ENCODE measurements at regions not wholly inside any gene's neighbourhood (a gene's known extent, or its start where the extent isn't known, plus 50 kb on each side); places are given as distances from the start of the nearest gene placed in this dataset.

DNA sequence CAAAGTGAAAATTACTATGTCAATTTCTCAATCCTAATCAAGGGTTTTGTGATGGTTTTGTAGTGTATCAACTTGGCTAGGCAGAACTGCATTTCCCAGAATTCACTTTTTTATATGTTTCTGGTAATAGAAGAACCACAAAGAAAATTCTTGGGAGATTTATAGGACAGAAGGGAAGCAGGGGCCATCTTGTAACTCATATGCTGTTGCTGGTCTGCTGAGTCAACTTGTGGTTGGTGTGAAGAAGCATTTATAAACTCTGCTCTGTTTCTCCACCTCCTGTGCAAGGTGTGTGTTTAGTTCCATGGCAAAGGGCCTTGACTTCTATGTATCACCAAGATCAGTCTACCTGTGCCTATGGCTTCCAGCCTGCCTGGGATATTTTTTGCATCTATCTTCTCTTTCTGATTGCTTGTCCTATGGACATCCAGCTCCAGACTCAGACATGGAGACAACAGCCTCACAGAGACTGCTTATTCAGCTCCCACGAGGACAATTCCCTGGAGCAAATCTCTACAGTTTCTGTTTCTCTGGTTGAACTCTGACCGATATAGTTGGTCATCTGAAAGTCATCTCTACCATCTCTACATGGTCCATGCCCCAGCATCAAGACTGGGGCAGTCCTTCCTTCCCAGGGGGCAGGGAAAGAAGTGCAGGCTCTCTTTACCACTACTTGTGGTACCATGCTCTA is 364.3 kb upstream of the DDHD1 start:
- DNase-seq (ENCODE audit: low spot score) = no peak

DNA sequence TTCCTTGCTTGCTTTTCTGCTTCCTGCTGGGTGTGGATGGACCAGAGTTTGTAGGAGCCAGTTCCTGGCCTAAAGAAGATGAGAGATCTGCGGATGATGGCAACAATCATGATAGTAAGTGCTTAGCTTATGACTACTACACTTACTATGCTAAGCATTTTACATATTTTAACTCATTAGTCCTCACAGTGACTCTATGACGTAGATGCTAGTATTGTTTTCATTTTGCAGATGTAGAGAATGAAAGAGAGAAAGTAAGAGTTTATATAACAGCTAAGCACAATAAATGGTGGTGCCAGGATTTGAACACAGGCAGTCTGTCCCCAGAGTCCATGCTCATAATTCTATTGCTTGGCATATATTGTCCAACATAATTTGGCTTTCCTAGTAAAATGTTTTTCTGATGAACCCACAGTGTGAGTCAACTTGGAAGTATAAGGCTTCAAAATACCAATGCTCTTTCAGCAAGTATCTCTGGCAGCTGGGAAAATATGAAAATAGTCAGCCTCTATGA is 363.2 kb upstream of the DDHD1 start:
- no peak for DNase-seq (ENCODE audit: low spot score)

DNA sequence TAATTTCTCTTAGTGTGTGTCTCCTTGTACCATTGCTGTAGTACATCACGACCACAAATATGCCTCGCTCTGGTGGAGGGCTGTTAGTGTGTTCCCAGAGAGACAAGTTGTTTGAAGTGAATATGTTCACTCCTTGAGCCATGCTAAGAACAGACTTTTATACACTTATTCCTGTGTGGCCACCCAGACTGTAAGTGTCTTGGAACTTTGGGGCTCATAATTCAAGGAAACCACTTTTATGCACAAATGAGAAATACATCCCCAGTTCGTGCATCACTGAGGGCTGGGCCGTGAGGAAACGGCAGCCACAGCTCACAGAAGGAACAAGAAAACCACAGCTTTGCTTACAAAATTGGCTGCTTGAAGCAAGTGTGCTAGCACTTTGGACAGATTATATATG is 362.2 kb upstream of the DDHD1 start:
- DNase-seq (ENCODE audit: low spot score) = no peak

DNA sequence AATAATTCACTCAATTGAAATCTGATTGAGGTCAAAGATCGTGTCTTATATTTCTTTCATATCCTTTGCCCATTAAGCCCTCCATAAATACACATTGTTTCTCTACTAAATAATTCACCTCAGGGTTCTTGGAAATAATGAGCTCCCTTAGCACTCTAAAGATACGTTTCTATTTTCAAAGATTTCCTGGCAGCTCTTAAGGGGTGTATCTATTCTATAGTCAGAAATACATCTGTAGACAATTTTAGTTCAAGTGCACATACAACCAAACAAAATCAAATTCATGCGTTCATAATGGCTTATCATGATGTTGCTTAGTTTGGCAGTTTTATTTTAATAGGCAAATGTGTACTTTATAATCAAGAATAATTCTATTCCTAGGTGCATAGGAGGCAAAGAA is 361.1 kb upstream of the DDHD1 start:
- DNase-seq (ENCODE audit: low spot score) = no peak

DNA sequence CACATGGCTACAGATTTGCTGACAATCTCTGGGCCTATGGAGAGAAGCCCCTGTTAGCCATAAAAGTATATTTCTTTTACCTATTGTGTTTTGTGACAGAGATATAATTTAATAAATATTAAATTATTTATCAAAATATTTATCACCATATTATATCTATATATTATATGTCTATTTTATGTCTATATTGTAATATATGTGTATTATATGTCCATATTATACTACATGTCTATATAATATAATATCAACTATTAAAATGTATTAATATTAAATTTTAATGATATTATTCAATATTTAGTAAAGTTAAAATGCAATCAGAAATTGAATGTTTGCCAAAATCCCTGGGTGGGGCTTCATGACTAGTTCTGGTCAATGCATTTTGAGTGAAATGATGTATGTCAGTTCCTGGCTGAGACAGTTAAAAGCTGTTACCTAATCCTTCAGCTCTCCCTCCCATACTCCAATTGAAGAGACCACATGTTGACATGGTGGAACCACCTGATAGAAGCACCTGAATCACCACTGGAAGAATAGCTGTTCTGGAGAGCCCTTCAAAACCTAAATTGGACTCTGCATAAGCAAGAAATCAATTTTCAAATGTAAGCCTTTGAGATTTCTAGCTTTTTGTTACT is 357.3 kb upstream of the DDHD1 start:
- DNase-seq (ENCODE audit: low spot score) = no peak

DNA sequence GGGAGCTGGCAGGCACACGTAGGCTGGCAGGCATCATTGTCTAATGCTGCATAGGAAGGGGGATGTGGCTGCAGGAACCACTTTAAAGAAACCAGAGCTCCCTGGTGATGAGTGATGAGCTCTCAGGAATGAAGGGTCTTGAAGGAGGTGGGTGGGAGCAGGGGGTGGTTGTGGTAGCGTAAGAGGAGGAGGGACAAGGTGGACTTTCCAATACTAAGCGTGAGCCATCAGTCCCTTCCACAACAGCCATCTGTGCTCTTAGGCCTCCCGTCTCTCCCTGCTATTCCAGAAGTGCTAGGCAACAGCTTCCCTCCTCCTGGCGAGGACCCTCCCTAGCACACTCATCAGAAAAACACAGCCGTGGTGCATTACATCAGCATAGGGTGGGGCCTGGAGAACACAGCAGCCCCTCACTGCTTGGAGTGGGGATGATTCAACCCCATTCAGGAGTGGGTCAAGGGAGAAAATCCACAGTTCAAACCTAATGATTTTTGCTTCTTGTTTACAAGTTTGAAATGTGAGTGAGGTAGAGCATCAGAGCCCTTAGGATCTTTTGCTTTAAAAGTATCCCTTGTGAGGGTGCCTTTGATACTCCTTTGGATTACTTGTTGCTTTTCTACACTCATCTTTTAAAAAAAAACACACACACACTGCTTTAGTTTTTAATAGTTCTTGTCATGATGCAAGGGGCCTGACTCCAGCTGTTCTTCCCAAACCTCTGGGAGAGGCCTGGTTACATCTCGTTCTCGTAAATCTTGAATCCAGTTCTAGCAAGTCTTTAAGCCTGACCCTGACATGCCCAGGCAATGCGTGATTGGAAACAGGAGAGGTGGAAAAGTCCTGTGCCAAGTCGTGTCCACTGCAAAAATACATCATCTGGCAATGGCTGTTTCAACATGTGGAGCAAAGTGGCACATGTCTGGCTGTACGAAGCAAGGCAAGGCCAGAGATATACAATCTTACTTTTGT is 356.4 kb upstream of the DDHD1 start:
- DNase-seq (ENCODE audit: low spot score) = no peak

DNA sequence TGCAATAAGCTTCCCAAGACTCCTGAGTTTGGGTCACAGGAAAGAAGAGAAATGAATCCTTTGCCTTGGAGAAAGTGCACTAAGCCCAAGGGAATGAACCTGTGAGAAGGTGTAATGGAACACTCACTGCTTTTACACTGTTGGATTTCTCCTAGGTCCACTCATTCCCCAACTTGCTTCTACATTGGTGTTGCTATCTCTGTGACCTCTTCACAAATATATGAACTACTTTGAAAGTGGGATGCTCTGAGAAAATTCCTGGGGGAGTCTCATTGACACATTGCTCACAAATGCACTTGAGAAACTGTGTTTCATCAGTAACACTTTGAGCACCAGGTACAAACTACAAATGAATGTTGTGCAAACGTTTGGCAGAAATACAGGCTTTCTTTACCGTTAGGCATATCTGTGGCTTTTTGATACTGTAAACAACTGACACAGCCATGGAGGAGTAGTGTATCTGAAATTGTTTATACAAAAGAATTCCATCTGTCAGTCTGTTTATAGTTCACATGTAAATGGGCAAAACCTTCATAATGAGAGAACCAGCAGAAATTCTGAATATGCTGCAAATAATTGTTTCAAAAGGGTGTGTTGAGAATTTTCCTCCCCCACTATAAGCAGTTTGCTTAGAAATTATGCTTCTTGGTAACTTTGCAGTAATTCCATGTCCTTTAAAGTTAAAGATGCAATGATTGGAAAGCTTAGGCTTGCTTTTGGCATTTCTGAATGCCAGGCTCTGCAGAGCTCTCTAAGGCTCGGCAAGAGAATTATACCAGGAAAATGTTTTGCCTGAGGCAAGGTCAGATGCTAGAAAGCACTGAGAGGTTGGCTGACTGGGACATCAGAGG is 348.5 kb upstream of the DDHD1 start:
- no peak for DNase-seq (ENCODE audit: low spot score)

DNA sequence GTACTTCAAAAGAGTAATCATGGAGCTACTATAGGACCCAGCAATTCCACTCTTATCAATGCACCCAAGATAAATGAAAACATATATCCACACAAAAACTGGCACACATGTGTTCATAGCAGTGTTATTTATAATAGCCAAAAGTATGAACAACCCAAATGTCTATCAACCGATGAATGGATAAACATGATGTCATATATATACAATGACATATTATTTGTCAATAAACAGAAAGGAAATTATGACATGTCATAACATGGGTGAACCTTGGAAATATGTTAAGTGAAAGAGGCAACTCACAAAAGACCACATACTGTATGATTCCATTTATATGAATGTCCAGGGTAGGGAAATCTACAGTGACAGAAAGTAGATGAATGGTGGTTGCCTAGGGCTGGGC is 347.1 kb upstream of the DDHD1 start:
- no peak for DNase-seq (ENCODE audit: low spot score)

DNA sequence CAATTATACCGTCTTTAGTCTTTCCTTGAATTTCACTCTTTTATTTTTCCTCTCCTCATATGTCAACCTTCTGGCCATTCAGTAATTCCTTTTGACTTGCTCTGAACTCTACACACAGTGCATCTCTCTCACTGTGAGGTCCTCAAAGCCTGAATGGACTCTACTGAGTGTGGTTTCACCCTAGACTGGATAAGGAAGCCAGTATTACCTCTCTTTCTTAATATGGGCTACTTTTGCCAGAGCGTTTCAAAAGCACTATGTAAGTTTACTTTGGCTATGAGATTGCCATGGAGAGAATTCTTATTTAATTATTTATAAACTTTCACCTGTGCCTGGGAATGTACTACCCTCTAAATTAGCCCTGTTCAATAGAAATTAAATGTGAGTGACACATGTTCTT is 343.5 kb upstream of the DDHD1 start:
- no peak for DNase-seq (ENCODE audit: low spot score)

DNA sequence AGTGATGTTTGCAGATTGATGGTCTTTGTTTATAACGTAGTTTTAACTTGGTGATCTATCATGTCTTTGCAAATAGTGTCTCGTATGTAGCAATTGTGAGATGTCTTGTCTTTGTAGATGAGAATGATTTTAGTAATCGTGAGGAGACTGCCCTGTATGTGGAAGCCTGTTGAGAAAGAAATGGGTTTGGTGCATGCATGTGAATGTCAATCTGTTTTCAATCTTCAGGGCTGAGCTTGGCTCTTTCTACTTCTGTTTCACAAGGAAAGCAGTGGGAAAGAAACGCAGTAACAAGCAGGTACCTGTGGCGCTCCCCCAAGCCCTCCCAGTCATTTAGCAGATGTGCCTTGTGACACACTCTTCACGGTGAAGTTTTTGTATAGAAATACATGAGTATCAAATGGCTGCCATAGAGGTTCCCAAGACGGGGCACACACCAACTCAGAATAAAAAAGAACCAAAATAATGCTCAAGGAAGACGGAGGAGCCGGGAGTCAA is 342.8 kb upstream of the DDHD1 start:
- DNase-seq (ENCODE audit: low spot score) = no peak

DNA sequence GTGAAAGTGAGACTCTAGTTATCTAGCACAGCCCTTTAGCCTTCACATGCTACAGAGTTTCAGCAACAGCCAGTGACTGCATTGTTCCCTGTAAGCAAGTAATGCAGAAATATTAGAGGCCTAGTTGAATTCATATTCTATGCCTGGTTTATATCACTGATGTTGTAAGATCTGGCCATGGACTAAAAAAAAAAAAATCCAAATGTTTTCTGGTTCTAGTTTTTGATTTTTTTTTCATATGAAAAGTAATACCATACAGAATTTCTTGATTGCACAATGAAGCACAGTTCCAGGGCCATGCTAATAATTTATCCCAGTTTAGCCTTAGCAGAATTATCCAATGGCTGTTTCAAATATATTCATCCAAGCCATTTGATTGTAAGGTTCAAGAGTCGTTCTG is 341.5 kb upstream of the DDHD1 start:
- no peak for DNase-seq (ENCODE audit: low spot score)

DNA sequence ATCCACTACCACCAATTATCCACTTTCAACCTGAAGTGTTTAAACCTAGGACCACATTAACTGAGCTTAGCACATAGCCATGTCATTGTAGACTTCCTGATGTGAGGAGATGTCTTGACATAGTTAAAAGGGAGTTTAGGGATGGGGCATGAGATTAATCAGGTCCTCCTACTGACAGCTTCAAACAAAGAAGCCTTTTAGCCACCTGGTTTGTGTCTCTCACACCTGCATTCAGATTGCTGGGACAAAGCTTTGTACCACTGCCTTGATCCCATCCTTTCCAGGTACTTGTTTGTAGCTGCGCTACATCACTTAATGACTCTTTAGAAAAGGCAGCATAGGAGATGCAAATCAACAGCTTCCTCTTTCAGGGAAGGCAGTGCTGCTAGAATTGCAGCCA is 340.7 kb upstream of the DDHD1 start:
- no peak for DNase-seq (ENCODE audit: low spot score)

DNA sequence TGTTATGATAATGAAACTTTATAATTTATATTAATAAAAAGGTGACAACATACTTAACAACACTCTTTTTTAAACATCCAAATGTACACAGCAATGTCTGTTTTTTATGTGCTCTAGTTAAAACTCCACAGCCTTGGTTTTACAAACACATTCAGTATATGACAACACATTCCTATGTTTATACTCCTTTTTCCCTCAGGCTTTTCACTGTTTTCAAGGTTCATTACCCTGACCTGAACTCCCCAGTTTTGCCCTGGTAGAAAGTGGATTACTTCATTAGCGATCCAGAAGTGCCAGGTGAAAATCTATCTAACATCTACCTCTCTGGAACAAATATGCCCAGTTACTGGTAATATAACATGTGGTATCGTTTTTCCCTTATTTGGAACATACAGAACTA is 340.2 kb upstream of the DDHD1 start:
- no peak for DNase-seq (ENCODE audit: low spot score)

DNA sequence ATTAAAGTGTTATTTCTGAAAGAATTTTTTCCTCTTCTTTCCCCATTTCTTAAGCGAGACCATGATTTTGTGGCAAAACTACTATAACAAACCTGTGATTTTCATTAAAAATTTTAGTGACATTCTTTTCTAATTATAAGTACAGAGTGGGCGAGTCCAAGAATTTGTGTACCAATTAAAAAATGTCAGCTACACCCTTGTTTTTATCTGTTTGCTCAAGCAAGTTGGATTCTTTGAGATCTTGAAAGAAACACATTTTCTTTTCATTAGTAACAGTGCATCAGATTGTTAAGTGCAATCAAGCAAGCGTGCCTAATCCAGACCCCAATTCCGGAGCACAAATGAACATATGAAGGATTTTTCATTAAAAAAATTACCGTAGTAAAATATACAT is 338.8 kb upstream of the DDHD1 start:
- no peak for DNase-seq (ENCODE audit: low spot score)

DNA sequence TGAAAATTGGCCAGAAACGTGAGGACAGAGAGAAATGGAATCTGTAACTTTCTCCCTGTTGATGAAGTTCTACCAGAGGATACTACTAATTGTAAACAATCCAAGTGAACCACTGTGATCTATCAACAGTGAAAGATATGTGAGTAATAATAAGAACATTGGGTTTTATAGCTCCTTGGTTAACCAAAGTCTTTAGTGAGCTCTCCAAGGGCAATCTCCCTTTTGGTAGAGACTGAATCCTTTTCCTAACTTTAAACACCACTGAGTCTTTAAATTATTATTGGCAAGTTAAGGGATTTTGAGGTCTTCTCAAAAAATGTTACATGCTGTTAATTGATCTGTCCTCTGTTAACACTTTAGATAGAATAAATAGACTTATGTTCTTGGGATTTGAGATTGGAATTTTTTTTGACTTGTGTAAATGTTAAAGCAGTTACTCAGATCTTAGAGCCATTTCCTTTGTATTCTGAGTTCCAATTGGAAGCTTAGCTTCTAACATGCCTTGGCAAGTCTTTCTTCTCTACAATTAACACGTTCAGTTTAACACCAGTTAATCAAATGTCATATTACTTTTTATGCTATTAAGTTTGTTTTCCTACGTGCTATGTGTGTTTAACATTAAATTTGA is 338.2 kb upstream of the DDHD1 start:
- DNase-seq (ENCODE audit: low spot score) = no peak

DNA sequence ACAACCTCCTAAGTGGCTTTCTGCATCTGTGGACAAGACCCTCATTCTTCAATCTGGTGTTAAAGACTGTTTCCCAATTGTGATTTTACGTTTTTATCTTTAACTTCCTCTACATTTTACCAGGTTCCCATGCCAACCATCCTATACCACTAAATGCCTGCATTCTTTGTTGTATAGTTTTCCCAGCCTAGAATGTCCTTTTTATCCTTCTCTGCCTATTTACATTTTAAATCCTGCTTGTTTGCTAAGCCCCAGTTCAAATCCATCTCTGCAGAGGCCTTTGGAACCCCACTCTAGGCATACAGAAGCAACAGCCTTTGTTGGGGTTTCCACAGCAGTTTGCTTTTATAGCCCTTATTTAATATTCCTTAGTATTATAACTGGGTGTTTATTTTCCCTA is 325.1 kb upstream of the DDHD1 start:
- no peak for DNase-seq (ENCODE audit: low spot score)

DNA sequence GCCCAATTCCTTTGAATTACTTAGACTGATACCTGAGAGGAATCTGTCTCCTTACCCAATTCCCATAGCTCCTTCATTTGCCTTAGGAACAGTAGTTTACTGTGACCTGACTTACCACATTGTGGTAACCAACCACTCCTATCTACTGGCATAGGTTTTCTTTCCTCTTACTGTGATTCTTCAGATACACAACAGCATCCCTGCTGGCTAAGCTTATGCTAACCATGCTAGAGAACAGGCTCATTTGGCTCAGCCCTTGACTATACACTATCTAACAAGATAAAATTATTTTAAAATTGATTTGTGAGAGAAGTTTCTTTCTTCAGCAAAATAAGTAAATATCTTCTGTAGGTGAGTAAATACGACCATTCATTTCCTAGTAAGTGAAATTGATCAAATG is 320.4 kb upstream of the DDHD1 start:
- peak; percentile 1 for DNase-seq (ENCODE audit: low spot score)

DNA sequence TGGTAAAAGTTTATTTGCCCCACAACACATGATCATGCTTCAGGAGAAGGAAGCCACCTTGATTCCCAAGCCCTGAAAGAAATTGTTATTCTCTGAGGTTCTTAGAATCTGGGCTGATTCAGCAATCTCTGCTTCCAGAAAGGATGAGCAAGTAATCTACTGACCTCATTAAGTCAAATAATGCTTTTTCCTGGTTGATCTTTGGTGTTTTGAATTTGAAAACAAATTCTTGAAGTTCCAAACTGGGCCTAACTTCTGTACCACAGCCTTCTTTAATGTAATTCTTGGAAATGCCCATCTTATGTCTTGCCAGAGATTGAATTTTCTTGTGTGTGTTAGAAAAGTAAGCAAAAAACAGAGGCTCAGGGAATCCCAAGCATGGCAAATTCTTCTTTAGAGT is 319.2 kb upstream of the DDHD1 start:
- DNase-seq (ENCODE audit: low spot score) = no peak

DNA sequence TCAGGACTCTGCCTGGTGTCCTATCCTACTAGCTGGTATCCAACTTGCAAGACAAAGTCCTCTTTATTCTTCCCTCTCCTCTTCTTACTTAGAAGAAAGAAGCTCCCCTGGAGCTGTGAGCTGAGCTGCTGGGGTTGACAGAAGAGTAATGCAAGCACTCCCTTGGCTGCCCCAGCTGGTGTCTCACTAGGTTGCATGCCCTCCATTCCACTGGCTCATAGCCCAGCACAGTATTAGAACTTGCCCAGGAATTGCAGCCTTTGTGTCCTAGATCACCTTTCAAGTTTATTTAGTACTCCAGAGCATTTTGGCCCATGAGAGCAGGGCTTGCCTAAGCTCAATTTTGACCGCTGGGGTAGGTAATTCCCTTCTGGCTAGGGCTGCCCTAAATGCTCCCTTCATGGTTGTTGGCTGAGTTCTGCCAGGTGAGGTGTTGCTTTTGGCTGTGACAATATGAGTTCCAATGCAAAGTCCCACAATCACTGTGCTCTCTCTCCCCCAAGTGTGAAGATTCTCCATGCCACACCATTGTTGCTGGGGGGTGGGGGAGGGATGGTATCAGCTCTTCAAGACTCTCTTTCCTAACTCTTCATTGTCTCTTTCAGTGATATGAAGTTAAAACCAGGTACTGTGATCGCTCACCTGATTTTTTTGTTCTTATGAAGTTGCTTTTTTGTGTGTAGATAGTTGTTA is 317.4 kb upstream of the DDHD1 start:
- no peak for DNase-seq (ENCODE audit: low spot score)

DNA sequence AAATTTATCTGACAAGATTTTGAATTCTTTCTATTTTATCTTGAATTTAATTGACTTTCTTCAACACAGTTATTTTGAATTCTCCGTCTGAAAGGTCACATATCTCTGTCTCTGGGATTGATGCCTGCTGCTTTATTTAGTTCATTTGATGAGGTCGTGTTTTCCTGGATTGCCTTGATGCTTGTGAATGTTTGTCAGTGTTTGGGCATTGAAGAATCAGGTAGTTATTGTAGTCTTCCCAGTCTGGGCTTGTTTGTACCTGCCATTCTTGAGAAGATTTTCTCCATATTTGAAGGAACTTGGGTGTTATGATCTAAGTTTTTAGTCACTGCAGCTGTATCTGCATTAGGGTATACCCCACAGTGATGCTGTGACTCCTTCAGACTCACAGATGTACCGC is 315.8 kb upstream of the DDHD1 start:
- DNase-seq (ENCODE audit: low spot score) = no peak

DNA sequence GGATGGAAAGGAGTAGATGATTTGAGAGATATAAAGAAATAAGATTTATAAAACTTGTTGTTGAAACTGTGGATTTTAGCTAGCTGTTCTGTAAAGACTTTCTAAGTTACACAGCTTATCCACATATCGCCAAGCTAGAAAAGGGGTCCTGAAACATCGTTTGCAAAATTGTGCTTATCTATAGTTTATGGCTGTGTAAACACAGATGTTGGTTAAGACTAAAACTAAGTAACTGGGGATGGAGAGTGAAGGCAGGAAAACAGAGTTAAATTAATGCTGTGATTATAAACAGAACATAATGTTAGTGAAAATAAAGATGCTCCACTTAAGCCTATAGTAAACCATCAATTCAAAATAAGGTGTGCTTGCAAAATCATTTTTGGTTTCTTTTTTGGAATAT is 311.3 kb upstream of the DDHD1 start:
- no peak for DNase-seq (ENCODE audit: low spot score)

Measured in RKO (cell line).